Activated CD8-positive, alpha-beta memory T cell treated with anti-CD3 and anti-CD28 coated beads, Interleukin-2, amount 50 U/mL, for 4 hours (primary cell): ENCODE measurements at regions not wholly inside any gene's neighbourhood (a gene's known extent, or its start where the extent isn't known, plus 50 kb on each side); places are given as distances from the start of the nearest gene placed in this dataset.

ENCODE experiments used
- DNase-seq: peaks from one replicate; pipeline ENCODE4 v3.0.0-alpha.2; 2020

DNA sequence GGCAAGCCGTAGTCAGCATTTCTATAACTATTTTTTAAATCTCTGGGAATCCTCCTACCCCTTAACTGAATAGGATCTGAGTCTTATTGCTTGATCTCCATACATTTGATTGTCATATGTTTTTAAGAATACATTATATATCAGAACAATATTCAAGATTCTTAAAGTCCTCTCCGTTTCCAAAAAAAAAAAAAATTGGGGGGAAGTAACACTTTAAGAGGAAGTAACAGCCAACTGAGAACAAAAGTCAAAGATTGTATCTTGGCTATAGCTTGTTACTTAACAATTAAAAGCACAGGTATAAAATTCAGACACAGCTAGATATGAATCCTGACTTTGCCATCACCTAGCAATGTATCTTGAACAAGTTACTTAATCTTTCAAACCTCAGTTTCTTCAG lies 169.9 kb upstream of the ADO start:
- no peak for DNase-seq

DNA sequence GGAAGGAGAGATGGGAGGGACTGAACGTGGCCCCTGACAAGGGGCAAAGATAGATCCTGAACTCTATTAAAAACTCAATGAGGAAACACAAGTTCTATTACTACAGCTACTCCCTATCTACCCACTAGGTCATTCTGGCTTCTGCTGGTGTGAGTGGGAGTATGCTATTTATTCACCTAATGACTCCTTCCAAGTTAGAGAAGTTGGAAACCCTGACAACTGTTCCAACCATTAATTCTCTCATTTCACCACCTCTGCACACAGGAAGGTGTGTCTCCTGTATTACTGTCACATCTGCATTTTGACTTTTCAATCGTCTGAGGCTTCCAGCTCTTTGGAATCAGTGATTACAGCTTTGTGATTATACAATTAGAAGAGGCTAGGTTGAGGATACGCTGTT lies 169.4 kb upstream of the ADO start:
- DNase-seq = no peak

- DNase-seq = no peak
Observed at GRCh38 chr10:62636825-62637248, 167.7 kb upstream of the ADO start.

DNA sequence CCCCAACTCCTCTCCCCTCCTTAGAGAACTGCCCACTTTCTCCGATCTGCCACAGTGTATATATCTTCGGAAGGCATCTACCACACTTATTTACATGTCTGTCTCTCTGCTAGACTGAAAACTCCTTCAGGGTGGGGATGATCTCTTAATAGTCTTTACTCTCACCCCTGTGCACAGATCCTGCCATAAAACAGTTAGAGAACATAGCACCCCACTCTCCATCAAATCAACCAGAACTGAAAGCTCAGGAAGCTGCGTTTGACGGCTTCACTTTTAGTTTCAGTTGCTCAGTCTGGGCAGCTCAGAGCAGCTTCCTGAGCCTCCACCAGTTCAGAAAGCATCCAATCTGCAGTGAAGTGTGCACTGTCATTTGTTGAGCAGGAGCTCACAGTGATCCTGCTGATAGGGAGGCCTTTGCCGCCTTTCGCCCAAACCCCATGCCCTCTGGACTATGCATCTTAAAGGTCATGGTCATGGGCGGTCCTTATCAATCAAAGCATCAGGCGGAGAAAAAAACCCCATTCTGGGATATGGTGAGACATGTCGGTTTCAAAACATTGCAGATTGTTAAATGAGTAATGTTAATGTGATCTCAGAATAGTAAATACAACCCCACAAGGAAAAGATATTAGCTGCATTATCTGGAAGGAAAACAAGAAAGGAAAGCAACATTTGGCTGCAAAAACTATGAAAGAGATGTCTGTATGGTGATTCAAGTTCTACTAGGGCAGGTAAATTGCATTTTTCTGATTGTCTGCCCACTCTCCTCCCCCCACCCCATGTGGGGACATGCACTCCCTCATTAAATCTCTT lies 167.1 kb upstream of the ADO start:
- peak; percentile 59 for DNase-seq

DNA sequence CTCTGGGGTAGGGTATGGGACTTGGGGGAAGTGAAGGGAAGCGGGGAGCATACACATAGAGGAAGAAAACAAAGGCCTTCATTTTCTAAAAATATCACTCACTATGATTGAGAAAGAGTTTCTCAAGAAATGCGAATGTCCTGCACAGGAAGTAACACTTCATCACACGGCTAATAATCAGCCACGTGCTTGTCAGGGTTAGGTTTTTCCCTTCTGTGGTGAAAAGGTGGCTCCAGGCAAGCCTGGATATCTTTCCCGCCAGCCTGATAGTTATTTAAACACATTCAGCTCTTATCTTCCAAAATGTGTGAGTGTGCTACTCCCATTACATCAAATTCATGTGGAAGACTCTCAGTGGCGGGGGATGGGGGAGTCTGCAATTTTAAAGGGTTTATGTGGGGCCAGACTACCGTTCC lies 166.4 kb upstream of the ADO start:
- DNase-seq = no peak

GRCh38 chr10:62639144-62639543 lies 165.4 kb upstream of the ADO start:
- DNase-seq = no peak

GRCh38 chr10:62640411-62640810 lies 164.1 kb upstream of the ADO start:
- no peak for DNase-seq

- no peak for DNase-seq
Observed at GRCh38 chr10:62643606-62644587, 160.6 kb upstream of the ADO start.

- no peak for DNase-seq
Observed at GRCh38 chr10:62647375-62648092, 157.0 kb upstream of the ADO start.

DNA sequence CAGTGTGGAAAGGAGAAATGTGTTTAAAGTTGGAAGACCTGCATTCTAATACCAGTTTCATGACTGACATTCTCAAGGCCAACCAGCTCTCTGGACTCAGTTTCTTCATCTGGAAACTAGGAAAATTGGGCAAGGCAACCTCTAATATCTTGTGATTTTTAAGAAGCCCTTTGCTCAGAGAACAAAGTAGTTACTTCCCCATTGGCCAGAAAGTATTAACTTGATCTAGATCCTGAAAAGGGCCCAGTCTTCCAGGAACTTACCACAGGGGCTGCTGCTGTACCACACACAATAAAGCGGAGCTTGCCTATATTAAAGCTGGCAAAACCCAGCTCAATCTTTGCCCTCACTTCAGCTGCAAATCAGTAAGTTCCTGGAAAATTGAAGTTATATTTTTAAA lies 155.6 kb upstream of the ADO start:
- DNase-seq = no peak

DNA sequence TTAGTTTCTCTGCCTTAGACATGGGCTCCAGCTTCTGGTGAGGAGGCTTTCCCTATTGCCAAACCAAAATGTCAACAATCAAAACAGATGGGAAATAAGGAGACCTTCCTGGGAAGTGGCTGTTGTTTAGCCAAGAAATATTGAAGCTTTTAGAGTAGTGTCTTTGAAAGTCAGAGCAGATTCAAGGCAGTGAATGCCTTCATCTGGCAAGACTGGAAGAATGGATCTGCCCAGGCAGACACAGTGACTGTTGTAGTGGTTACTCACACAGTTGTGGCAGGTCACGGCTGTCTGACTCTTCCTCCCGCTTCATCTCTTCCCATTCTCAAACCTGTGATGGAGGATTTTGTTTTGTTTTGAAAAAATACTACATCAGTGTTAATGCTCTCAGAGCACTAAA lies 154.1 kb upstream of the ADO start:
- DNase-seq = no peak

- DNase-seq = no peak
Observed at GRCh38 chr10:62651341-62651740, 153.2 kb upstream of the ADO start.

GRCh38 chr10:62652114-62652513 lies 152.4 kb upstream of the ADO start:
- DNase-seq = no peak

- no peak for DNase-seq
Observed at GRCh38 chr10:62652564-62652963, 152.0 kb upstream of the ADO start.

DNA sequence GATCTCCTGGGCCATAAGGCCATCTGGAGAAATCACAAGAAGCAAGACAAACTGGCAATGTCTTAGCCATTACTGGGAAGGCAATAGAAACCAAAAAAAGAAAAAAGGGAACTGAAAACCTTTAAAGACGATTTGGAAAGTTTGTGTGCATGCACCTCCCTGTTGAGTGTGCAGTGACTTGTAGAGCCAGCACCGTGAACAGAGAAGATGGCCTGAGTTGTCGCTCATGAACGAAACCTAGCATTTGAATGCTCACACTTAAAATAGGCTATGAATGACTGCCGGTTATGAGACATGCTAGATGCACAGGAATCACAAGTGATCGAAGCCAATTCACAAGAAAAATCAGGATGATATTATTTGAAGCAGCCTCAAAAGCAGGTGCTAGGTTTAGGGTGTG lies 151.3 kb upstream of the ADO start:
- DNase-seq = no peak

- no peak for DNase-seq
Observed at GRCh38 chr10:62654966-62655336, 149.6 kb upstream of the ADO start.

DNA sequence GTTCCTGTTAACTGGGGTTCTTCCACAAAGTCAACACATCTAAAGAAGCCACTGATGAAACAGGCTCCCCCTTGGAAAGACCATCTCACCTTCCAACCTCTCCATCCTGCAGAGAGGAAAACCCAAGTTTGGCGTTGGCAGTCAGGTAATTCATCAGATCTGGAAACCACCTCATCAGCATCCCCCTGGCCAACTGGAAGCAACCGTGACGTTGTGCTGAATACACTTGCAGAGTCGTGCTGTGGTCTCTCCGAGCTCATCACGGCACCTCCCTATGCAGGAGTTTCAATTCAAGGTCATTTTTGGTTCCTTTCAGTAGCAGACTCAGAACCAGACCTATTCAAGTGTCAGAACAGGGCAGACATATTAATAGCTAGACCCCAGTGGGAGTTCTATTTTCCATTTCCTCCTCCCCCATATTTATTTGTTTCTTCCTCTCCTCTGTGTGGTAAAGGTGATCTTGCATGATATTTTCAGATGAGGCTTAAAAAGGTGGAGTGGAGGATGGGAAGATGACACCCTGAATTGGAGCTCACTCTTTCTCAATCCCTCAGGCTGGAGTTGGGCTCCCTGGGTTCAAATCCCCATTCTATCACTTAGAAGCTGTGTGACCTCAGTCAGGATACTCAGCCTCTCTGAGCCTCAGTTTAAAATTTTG lies 149.1 kb upstream of the ADO start:
- no peak for DNase-seq

GRCh38 chr10:62657244-62657835 lies 147.2 kb upstream of the ADO start:
- no peak for DNase-seq

DNA sequence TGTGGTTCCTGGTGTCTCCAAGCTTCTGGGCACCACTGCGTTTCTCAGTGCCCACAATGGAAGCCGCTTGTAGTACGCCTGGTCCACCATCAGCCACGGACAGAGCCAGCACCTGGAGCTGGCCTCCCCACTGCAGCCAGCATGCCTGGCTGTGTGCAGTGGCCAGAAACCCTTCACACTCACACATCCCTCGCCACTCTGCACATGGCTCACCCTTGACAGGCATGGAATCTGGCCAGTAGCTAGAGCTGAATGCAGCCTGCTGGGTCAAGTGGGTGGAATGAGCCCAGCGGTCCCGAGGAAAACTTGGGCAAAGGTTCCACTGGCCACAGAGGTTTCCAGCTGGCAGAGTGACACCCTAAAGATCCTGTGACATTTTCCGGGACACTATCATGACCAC lies 146.0 kb upstream of the ADO start:
- no peak for DNase-seq

GRCh38 chr10:62661143-62661542 lies 143.4 kb upstream of the ADO start:
- DNase-seq = no peak

- DNase-seq = no peak
Observed at GRCh38 chr10:62662486-62662885, 142.0 kb upstream of the ADO start.

- DNase-seq = no peak
Observed at GRCh38 chr10:62665771-62666170, 138.7 kb upstream of the ADO start.
